Transverse colon (tissue), 3 donors: ENCODE measurements at regions not wholly inside any gene's neighbourhood (a gene's known extent, or its start where the extent isn't known, plus 50 kb on each side); places are given as distances from the start of the nearest gene placed in this dataset.

Experiments
- CTCF ChIP-seq, 5 experiments: fragments of 200-600 bp in 3 of 5; fragments of 450-650 bp in 2 of 5; sonication (generic) in 3 of 5; IDR thresholded peaks; 1 replicate in 2 of 5; 2 replicates in 3 of 5; pipeline ENCODE4 v1.5.1; 2016 to 2017; ENCODE audit warnings: antibody characterized with exemption in 5 of 5, inconsistent platforms in 3 of 5, mild to moderate bottlenecking in 2 of 5, moderate library complexity in 1 of 5
- POLR2A ChIP-seq: fragments of 450-650 bp; IDR thresholded peaks from one replicate; pipeline ENCODE4 v1.6.1; 2016; ENCODE audit warnings: antibody characterized with exemption, mild to moderate bottlenecking, moderate library complexity

DNA sequence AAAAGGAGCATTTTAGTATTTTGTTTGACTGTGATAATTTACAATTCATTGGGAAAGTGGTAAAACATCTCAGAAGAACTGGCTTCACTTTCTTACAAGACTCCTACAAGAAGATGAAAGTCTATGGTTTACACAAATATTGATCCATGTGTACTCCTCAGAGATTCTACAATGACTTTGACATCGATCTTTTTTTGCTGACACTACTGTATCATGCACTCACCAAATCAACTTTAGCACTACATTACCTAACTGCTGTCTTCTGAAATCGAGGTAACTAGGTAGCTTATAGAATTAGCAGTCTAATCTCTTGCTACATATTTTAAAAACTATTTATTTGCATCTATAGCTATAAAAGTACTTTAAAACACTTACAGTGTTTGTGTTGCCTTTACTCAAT, 757.6 kb downstream of the TBL1XR1 start:
- TF ChIP-seq POLR2A = no peak
- no peak for TF ChIP-seq CTCF (IDR thresholded peaks at IDR 0.05)
